K562 (cell line): ENCODE measurements at regions not wholly inside any gene's neighbourhood (a gene's known extent, or its start where the extent isn't known, plus 50 kb on each side); places are given as distances from the start of the nearest gene placed in this dataset.

ENCODE experiments used
- ATAC-seq: fragments of 200-7000 bp; cut with Tn5 transposase; 3 replicates; pipeline ENCODE4 v1.9.1; 2020; ENCODE audit warnings: moderate library complexity
- BruUV-seq: library from RNA; stranded (reverse); fragments of 400-500 nt; replicated peaks from 2 replicates; lab custom pipeline; 2021; lab: Mats Ljungman, UMichigan
- CTCF ChIA-PET: fragments of 300-600 bp; formaldehyde crosslinking; extraction: SDS; loops from one replicate; lab custom pipeline; 2021; ENCODE audit warnings: low intra/inter-chr PET ratio; lab: Yijun Ruan, JAX
- POLR2A ChIA-PET: fragments of 300-600, 350-650 bp; sonication (Branson Sonifier 250); formaldehyde crosslinking; extraction: SDS; loops from one replicate; lab custom pipeline; 2021; ENCODE audit warnings: antibody characterized with exemption, inconsistent platforms; lab: Yijun Ruan, JAX
- DNase-seq, 4 experiments: peaks; one replicate each; pipeline versions ENCODE4 v3.0.0 to v3.0.0-alpha.2; 2011 to 2018; ENCODE audit warnings: low spot score in 3 of 4, mixed read lengths in 3 of 4; ENCODE audit errors: extremely low read depth in 1 of 4
- FAIRE-seq: peaks from 2 replicates; lab custom pipeline; 2011; peaks lifted over from hg19 to GRCh38; lab: Jason Lieb, UNC
- H2AFZ ChIP-seq: 2 replicates; pipeline ENCODE4 v1.6.0; 2011; ENCODE audit warnings: low read depth, low read length, control low read depth, inconsistent platforms
- H3K27ac ChIP-seq: fragments of 200-600 bp; 3 replicates; pipeline ENCODE4 v1.8.0; 2011; ENCODE audit warnings: low read depth, mild to moderate bottlenecking, control low read depth, inconsistent platforms, low read length, moderate library complexity, mixed read lengths; ENCODE audit errors: extremely low read depth
- H3K27me3 ChIP-seq, 2 experiments: fragments of 300-600 bp in 1 of 2; 2 replicates in 1 of 2; 3 replicates in 1 of 2; pipeline versions ENCODE4 v1.6.0 to v1.8.0; 2011; ENCODE audit warnings: inconsistent platforms in 2 of 2, low read length in 2 of 2, mild to moderate bottlenecking in 1 of 2, mixed read lengths in 1 of 2, moderate library complexity in 1 of 2; ENCODE audit not compliant: control insufficient read depth in 2 of 2, insufficient read depth in 2 of 2
- H3K36me3 ChIP-seq: fragments of 300-600 bp; 3 replicates; pipeline ENCODE4 v1.8.0; 2011; ENCODE audit warnings: mild to moderate bottlenecking, low read length, inconsistent platforms; ENCODE audit not compliant: control insufficient read depth, insufficient read depth
- H3K4me1 ChIP-seq, 2 experiments: fragments of 200-600 bp in 1 of 2; replicated peaks in 1 of 2; 2 replicates in 1 of 2; 3 replicates in 1 of 2; pipeline versions ENCODE4 v1.5.1 to v1.8.0; 2011; ENCODE audit warnings: inconsistent platforms in 2 of 2, low read length in 2 of 2, mild to moderate bottlenecking in 1 of 2, mixed read lengths in 1 of 2, moderate library complexity in 1 of 2; ENCODE audit not compliant: control insufficient read depth in 2 of 2, insufficient read depth in 2 of 2
- H3K4me2 ChIP-seq: 2 replicates; pipeline ENCODE4 v1.6.1; 2011; ENCODE audit warnings: low read length, control low read depth, inconsistent platforms, mixed read lengths; ENCODE audit not compliant: insufficient read depth
- H3K4me3 ChIP-seq: fragments of 200-600 bp; sonication (generic), shearing (Covaris generic); 2 replicates; pipeline ENCODE4 v1.5.1; 2016; ENCODE audit warnings: control low read depth, inconsistent platforms
- H3K79me2 ChIP-seq: fragments of 200-600 bp; 3 replicates; pipeline ENCODE4 v1.8.0; 2011; ENCODE audit warnings: low read length, inconsistent platforms; ENCODE audit not compliant: control insufficient read depth, insufficient read depth
- H3K9ac ChIP-seq, 2 experiments: 2 replicates each; pipeline versions ENCODE4 v1.6.0 to v1.6.1; 2011; ENCODE audit warnings: low read depth in 2 of 2, low read length in 2 of 2, control low read depth in 1 of 2, inconsistent platforms in 1 of 2, mild to moderate bottlenecking in 1 of 2, mixed read lengths in 1 of 2; ENCODE audit not compliant: insufficient read depth in 1 of 2
- H3K9me1 ChIP-seq: one replicate; pipeline ENCODE4 v1.6.0; 2011; ENCODE audit warnings: inconsistent platforms, mild to moderate bottlenecking, low read length, moderate library complexity; ENCODE audit not compliant: control insufficient read depth, insufficient read depth
- H3K9me3 ChIP-seq: replicated peaks from 2 replicates; pipeline ENCODE4 v1.5.1; 2011; ENCODE audit warnings: low read depth, low read length, inconsistent platforms; ENCODE audit not compliant: control insufficient read depth, insufficient read depth
- H4K20me1 ChIP-seq: replicated peaks from 2 replicates; pipeline ENCODE4 v1.6.1; 2011; ENCODE audit warnings: low read length, inconsistent platforms, mixed read lengths; ENCODE audit not compliant: control insufficient read depth, insufficient read depth
- ARID2 ChIP-seq: fragments of 450-650 bp; IDR thresholded peaks from 2 replicates; pipeline ENCODE4 v1.6.1; 2017; ENCODE audit warnings: antibody characterized with exemption, mild to moderate bottlenecking
- CAMTA2 ChIP-seq: fragments of 250-450 bp; sonication (Bioruptor Pico); conservative IDR thresholded peaks from 2 replicates; pipeline ENCODE4 v1.5.1; 2022
- IRF2 ChIP-seq: sonication (generic); formaldehyde crosslinking; IDR thresholded peaks from 2 replicates; pipeline ENCODE4 v1.8.1; 2022; ENCODE audit warnings: mild to moderate bottlenecking, missing genetic modification reagents
- KAT8 ChIP-seq: fragments of 450-650 bp; IDR thresholded peaks from 2 replicates; pipeline ENCODE4 v1.6.1; 2016; ENCODE audit warnings: low read depth, mild to moderate bottlenecking
- PHF20 ChIP-seq: fragments of 450-650 bp; IDR thresholded peaks from 2 replicates; pipeline ENCODE4 v1.6.1; 2018; ENCODE audit not compliant: partially characterized antibody
- RBM14 ChIP-seq: fragments of 200-400 bp; formaldehyde crosslinking; IDR thresholded peaks from 2 replicates; pipeline ENCODE4 v1.6.1; 2018; ENCODE audit warnings: low read depth, mild to moderate bottlenecking, low read length, moderate library complexity, borderline replicate concordance; ENCODE audit not compliant: insufficient read depth
- SETDB1 ChIP-seq: IDR thresholded peaks from one replicate; pipeline ENCODE4 v1.6.1; 2012; ENCODE audit warnings: low read length, control low read depth, inconsistent platforms
- SIX5 ChIP-seq, 2 experiments: IDR thresholded peaks; 2 replicates each; pipeline ENCODE4 v1.6.1; 2011; ENCODE audit warnings: low read length in 2 of 2, borderline replicate concordance in 1 of 2, low read depth in 1 of 2, mild to moderate bottlenecking in 1 of 2, moderate library complexity in 1 of 2; ENCODE audit not compliant: insufficient read depth in 1 of 2
- ZFP36 ChIP-seq: fragments of 150-350 bp; IDR thresholded peaks from 2 replicates; pipeline ENCODE4 v1.6.1; 2018; ENCODE audit warnings: low read length, low read depth; ENCODE audit not compliant: partially characterized antibody
- ZNF3 ChIP-seq: fragments of 250-450 bp; sonication (Bioruptor Pico); IDR thresholded peaks from 2 replicates; pipeline ENCODE4 v1.5.0; 2021; ENCODE audit warnings: mild to moderate bottlenecking, moderate library complexity
- ZNF507 ChIP-seq: conservative IDR thresholded peaks from 2 replicates; pipeline ENCODE4 v1.6.1; 2017; ENCODE audit warnings: missing genetic modification characterization, missing compliant biosample characterization
- ZNF551 ChIP-seq: fragments of 250-450 bp; sonication (Bioruptor Pico); IDR thresholded peaks from 2 replicates; pipeline ENCODE4 v1.5.0; 2021; ENCODE audit warnings: mild to moderate bottlenecking, moderate library complexity
- ZNF57 ChIP-seq: fragments of 450-650 bp; formaldehyde crosslinking; IDR thresholded peaks from 2 replicates; pipeline ENCODE4 v1.4.0; 2020; ENCODE audit warnings: mild to moderate bottlenecking, moderate library complexity
- WGBS: fragments of 100-300 bp; shearing (Covaris generic); methylation state at CpG from one replicate; pipeline ENCODE4 v1.1.6; 2016; ENCODE audit warnings: low coverage, mixed read lengths; ENCODE audit not compliant: insufficient coverage; ENCODE audit errors: missing lambda C conversion rate; 5-methylcytosine and 5-hydroxymethylcytosine counted together
- in situ Hi-C: fragments of 300-500 bp; cut with MboI; formaldehyde crosslinking; loops from 4 replicates; pipeline ENCODE4 v1.15.0; 2018; ENCODE audit warnings: inconsistent platforms, mixed read lengths
- intact Hi-C: fragments of 100-400 bp; cut with micrococcal nuclease; formaldehyde crosslinking; loops from 2 replicates; pipeline ENCODE4 v1.14.2; 2022
- TF ChIP-seq, protein P1 (sequence below): sonication (generic); formaldehyde crosslinking; IDR thresholded peaks from 2 replicates; pipeline ENCODE4 v1.8.1; 2023; ENCODE audit warnings: mild to moderate bottlenecking, missing genetic modification reagents
- TF ChIP-seq, protein P2 (sequence below): sonication (generic); formaldehyde crosslinking; IDR thresholded peaks from 2 replicates; pipeline ENCODE4 v1.8.0; 2022; ENCODE audit warnings: mild to moderate bottlenecking, missing genetic modification reagents
- TF ChIP-seq, protein P3 (sequence below): fragments of 250-450 bp; sonication (Bioruptor Pico); IDR thresholded peaks from 2 replicates; pipeline ENCODE4 v1.5.0; 2020; ENCODE audit warnings: mild to moderate bottlenecking, borderline replicate concordance

DNA sequence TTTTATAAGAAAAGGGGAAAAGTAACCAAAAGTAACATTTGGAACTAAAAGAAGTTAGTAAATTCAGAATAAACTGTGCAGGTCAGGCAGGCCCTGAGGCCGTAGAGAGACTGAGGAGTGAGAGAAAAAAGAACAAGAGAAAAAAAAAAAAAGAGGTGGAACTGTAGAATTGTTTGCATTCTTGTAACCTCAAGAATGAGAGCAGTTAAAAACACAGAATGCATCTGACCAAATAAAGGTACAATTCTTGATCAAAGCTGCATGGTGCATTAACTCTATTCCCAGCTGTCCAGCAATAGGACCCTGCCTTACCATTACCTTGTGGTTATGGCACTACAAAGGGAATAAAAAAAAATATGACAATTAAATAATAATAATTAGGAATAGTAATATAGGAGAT, 170.1 kb upstream of the SEMA3A start:
- no peak for DNase-seq
- ATAC-seq = no peak
- in situ Hi-C loops = no loop called here
- H3K4me3 ChIP-seq = no peak overlapping the region
- CTCF ChIA-PET = no interaction called here
- no peak for FAIRE-seq
- H4K20me1 ChIP-seq = no peaks in the 10 kb centered on the region
- H3K27me3 ChIP-seq = no peaks in the 10 kb centered on the region
- no peaks in the 10 kb centered on the region for H3K79me2 ChIP-seq
- H3K36me3 ChIP-seq = no peaks in the 10 kb centered on the region
- 0% methylated on average over 1 of the region's 1 CpG for WGBS
- TF ChIP-seq ZNF551 (CRISPR knock-in tag) = no peak
- TF ChIP-seq, protein P1, sequence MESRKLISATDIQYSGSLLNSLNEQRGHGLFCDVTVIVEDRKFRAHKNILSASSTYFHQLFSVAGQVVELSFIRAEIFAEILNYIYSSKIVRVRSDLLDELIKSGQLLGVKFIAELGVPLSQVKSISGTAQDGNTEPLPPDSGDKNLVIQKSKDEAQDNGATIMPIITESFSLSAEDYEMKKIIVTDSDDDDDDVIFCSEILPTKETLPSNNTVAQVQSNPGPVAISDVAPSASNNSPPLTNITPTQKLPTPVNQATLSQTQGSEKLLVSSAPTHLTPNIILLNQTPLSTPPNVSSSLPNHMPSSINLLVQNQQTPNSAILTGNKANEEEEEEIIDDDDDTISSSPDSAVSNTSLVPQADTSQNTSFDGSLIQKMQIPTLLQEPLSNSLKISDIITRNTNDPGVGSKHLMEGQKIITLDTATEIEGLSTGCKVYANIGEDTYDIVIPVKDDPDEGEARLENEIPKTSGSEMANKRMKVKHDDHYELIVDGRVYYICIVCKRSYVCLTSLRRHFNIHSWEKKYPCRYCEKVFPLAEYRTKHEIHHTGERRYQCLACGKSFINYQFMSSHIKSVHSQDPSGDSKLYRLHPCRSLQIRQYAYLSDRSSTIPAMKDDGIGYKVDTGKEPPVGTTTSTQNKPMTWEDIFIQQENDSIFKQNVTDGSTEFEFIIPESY (CRISPR knock-in tag) = no peak
- TF ChIP-seq ARID2 = no peak
- TF ChIP-seq, protein P2, sequence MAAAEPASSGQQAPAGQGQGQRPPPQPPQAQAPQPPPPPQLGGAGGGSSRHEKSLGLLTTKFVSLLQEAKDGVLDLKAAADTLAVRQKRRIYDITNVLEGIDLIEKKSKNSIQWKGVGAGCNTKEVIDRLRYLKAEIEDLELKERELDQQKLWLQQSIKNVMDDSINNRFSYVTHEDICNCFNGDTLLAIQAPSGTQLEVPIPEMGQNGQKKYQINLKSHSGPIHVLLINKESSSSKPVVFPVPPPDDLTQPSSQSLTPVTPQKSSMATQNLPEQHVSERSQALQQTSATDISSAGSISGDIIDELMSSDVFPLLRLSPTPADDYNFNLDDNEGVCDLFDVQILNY (CRISPR knock-in tag) = no peak
- TF ChIP-seq PHF20 = no peak
- no peak for TF ChIP-seq ZNF3
- no peak for TF ChIP-seq SIX5 (IDR thresholded peaks at IDR 0.05; ENCODE audit: borderline replicate concordance in 1 of 2, insufficient read depth in 1 of 2, low read depth in 1 of 2, low read length in 2 of 2)
- TF ChIP-seq, protein P3, sequence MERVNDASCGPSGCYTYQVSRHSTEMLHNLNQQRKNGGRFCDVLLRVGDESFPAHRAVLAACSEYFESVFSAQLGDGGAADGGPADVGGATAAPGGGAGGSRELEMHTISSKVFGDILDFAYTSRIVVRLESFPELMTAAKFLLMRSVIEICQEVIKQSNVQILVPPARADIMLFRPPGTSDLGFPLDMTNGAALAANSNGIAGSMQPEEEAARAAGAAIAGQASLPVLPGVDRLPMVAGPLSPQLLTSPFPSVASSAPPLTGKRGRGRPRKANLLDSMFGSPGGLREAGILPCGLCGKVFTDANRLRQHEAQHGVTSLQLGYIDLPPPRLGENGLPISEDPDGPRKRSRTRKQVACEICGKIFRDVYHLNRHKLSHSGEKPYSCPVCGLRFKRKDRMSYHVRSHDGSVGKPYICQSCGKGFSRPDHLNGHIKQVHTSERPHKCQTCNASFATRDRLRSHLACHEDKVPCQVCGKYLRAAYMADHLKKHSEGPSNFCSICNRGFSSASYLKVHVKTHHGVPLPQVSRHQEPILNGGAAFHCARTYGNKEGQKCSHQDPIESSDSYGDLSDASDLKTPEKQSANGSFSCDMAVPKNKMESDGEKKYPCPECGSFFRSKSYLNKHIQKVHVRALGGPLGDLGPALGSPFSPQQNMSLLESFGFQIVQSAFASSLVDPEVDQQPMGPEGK = no peak
- no peak for TF ChIP-seq CAMTA2 (CRISPR knock-in tag)
- no peak for TF ChIP-seq ZNF57
- TF ChIP-seq IRF2 = no peak
- no peak for TF ChIP-seq KAT8
- no peak for TF ChIP-seq RBM14
- no peak for TF ChIP-seq SETDB1
- no peak for TF ChIP-seq ZFP36
- no peak for TF ChIP-seq ZNF507 (tag)
- TF ChIP-seq, all 486 proteins: peak for 0
- Histone ChIP-seq H3K9ac (no peak overlapping the region), H3K4me1 (no peaks in the 10 kb centered on the region), H3K4me2 (no peak overlapping the region), H3K9me1 (no peaks in the 10 kb centered on the region), H3K27ac (no peak overlapping the region), H2AFZ (no peak overlapping the region), H3K9me3 (no peaks in the 10 kb centered on the region)
- intact Hi-C loops = no loop called here
- BruUV-seq = no TSS peak
- POLR2A ChIA-PET = no interaction called here
